Erythroblast (primary cell): ENCODE measurements at regions not wholly inside any gene's neighbourhood (a gene's known extent, or its start where the extent isn't known, plus 50 kb on each side); places are given as distances from the start of the nearest gene placed in this dataset.

Source experiments
- GATA1 ChIP-seq: IDR thresholded peaks from 2 replicates; pipeline ENCODE4 v1.6.1; 2011; ENCODE audit warnings: low read depth, mild to moderate bottlenecking, control low read depth, low read length, moderate library complexity
- POLR2A ChIP-seq: IDR thresholded peaks from 2 replicates; pipeline ENCODE4 v1.6.1; 2011; ENCODE audit warnings: mild to moderate bottlenecking, low read length

GRCh38 chr2:12918835-12919445, 202.2 kb downstream of the TRIB2 start:
- no peak for TF ChIP-seq POLR2A
- no peak for TF ChIP-seq GATA1
